ENCODE measurements at regions not wholly inside any gene's neighbourhood (a gene's known extent, or its start where the extent isn't known, plus 50 kb on each side); places are given as distances from the start of the nearest gene placed in this dataset.

- TF ChIP-seq CTCF (IDR thresholded peaks at IDR 0.05; ENCODE audit: low read depth, low read length) (no peak), MAX (IDR thresholded peaks at IDR 0.05; ENCODE audit: low read depth, low read length) (no peak)
Measured at GRCh38 chr2:7966032-7966431, 715.8 kb upstream of the ID2 start.

All from NB4 (cell line).